OCI-LY7 (cell line): ENCODE measurements at regions not wholly inside any gene's neighbourhood (a gene's known extent, or its start where the extent isn't known, plus 50 kb on each side); places are given as distances from the start of the nearest gene placed in this dataset.

ENCODE experiments used
- BruUV-seq: library from RNA; stranded (reverse); fragments of 400-500 nt; replicated peaks from 2 replicates; lab custom pipeline; 2021; lab: Mats Ljungman, UMichigan
- CTCF ChIA-PET: fragments of 300-600 bp; sonication (Branson Sonifier 250); formaldehyde crosslinking; loops from one replicate; lab custom pipeline; 2022; ENCODE audit warnings: antibody characterized with exemption; ENCODE audit not compliant: unreplicated experiment; lab: Charles Lee
- POLR2A ChIA-PET: fragments of 300-600 bp; sonication (Branson Sonifier 250); formaldehyde crosslinking; loops from one replicate; lab custom pipeline; 2022; ENCODE audit warnings: antibody characterized with exemption; lab: Charles Lee
- DNase-seq: peaks from one replicate; pipeline ENCODE4 v3.0.0-alpha.2; 2015; ENCODE audit warnings: low spot score
- H2AFZ ChIP-seq: fragments of 200-600 bp; sonication (generic), shearing (Covaris generic); 2 replicates; pipeline ENCODE4 v1.6.1; 2014; ENCODE audit warnings: mild to moderate bottlenecking, antibody characterized with exemption, low read length, moderate library complexity
- H3K27ac ChIP-seq: fragments of 200-600 bp; sonication (generic); 2 replicates; pipeline ENCODE4 v1.5.1; 2014; ENCODE audit warnings: mixed run types, low read depth, mild to moderate bottlenecking, moderate library complexity, low read length, inconsistent platforms; ENCODE audit not compliant: poor library complexity, severe bottlenecking
- H3K36me3 ChIP-seq: fragments of 200-600 bp; sonication (generic); 2 replicates; pipeline ENCODE4 v1.6.1; 2014; ENCODE audit warnings: mild to moderate bottlenecking, antibody characterized with exemption, low read length, moderate library complexity, mixed read lengths; ENCODE audit not compliant: insufficient read depth
- H3K4me1 ChIP-seq: fragments of 200-600 bp; sonication (generic); 2 replicates; pipeline ENCODE4 v1.5.1; 2014; ENCODE audit warnings: mild to moderate bottlenecking, low read length; ENCODE audit not compliant: insufficient read depth, poor library complexity, severe bottlenecking
- H3K4me2 ChIP-seq: fragments of 200-600 bp; sonication (generic); 2 replicates; pipeline ENCODE4 v1.6.1; 2014; ENCODE audit warnings: mild to moderate bottlenecking, low read length
- H3K4me3 ChIP-seq: fragments of 200-600 bp; sonication (generic); 2 replicates; pipeline ENCODE4 v1.5.1; 2014; ENCODE audit warnings: mild to moderate bottlenecking, low read depth, low read length; ENCODE audit not compliant: poor library complexity, severe bottlenecking
- H3K79me2 ChIP-seq: fragments of 200-600 bp; sonication (generic); 2 replicates; pipeline ENCODE4 v1.6.1; 2016; ENCODE audit warnings: low read depth, mild to moderate bottlenecking, low read length, moderate library complexity, mixed read lengths; ENCODE audit not compliant: insufficient read depth
- H3K9me2 ChIP-seq: fragments of 200-600 bp; sonication (generic); 2 replicates; pipeline ENCODE4 v1.6.1; 2016; ENCODE audit warnings: mild to moderate bottlenecking, low read length, mixed read lengths; ENCODE audit not compliant: insufficient read depth
- H3K9me3 ChIP-seq: fragments of 200-600 bp; sonication (generic); 2 replicates; pipeline ENCODE4 v1.6.1; 2014; ENCODE audit warnings: mild to moderate bottlenecking, mixed run types, low read length, mixed read lengths
- H4K20me1 ChIP-seq: fragments of 200-600 bp; sonication (generic); 2 replicates; pipeline ENCODE4 v1.6.1; 2014; ENCODE audit warnings: mild to moderate bottlenecking, antibody characterized with exemption, low read length, moderate library complexity, mixed read lengths; ENCODE audit not compliant: insufficient read depth
- CTCF ChIP-seq: fragments of 200-600 bp; sonication (generic); conservative IDR thresholded peaks from 2 replicates; pipeline ENCODE4 v1.5.1; 2014; ENCODE audit warnings: mild to moderate bottlenecking, antibody characterized with exemption, low read length, moderate library complexity, mixed read lengths
- EZH2phosphoT487 ChIP-seq: fragments of 200-600 bp; sonication (generic); IDR thresholded peaks from 2 replicates; pipeline ENCODE4 v1.6.1; 2018; ENCODE audit warnings: low read depth, borderline replicate concordance, mild to moderate bottlenecking, mixed run types, antibody characterized with exemption, low read length, moderate library complexity, mixed read lengths
- intact Hi-C: fragments of 100-400 bp; cut with micrococcal nuclease; formaldehyde crosslinking; loops from one replicate; pipeline ENCODE4 v1.10.0; 2022; ENCODE audit not compliant: unreplicated experiment

GRCh38 chr17:51533219-51533618 lies 272.9 kb downstream of the UTP18 start:
- POLR2A ChIA-PET, result interaction anchor here (0.6 kb wide), 1 partner anchor 162 kb away, joined by 4 read pairs; no protein-coding TSS in a partner anchor
- H3K27ac ChIP-seq, result no peak overlapping the region
- no TSS peak for BruUV-seq
- H3K9me3 ChIP-seq, result no peaks in the 10 kb centered on the region
- CTCF ChIA-PET, result no interaction called here
- TF ChIP-seq EZH2phosphoT487, result no peak
- TF ChIP-seq CTCF, result no peak
- no peak overlapping the region for H3K4me2 ChIP-seq
- no peaks in the 10 kb centered on the region for H4K20me1 ChIP-seq
- DNase-seq, result no peak
- H3K4me1 ChIP-seq, result no peaks in the 10 kb centered on the region
- H3K36me3 ChIP-seq, result no peaks in the 10 kb centered on the region
- no peaks in the 10 kb centered on the region for H3K9me2 ChIP-seq
- no peaks in the 10 kb centered on the region for H3K79me2 ChIP-seq
- no peak overlapping the region for H3K4me3 ChIP-seq
- H2AFZ ChIP-seq, result no peak overlapping the region
- intact Hi-C loops, result loop anchor here (10.0 kb wide), 1 partner anchor 238 kb away; no protein-coding TSS in a partner anchor

- intact Hi-C loops, result loop anchor here (10.0 kb wide), 1 partner anchor 239 kb away; no protein-coding TSS in a partner anchor
- DNase-seq, result no peak
- no peaks in the 10 kb centered on the region for H3K9me3 ChIP-seq
- no peaks in the 10 kb centered on the region for H3K9me2 ChIP-seq
- no peak overlapping the region for H2AFZ ChIP-seq
- H4K20me1 ChIP-seq, result no peaks in the 10 kb centered on the region
- BruUV-seq, result no TSS peak
- H3K4me3 ChIP-seq, result no peak overlapping the region
- POLR2A ChIA-PET, result no interaction called here
- no peaks in the 10 kb centered on the region for H3K36me3 ChIP-seq
- no peaks in the 10 kb centered on the region for H3K4me1 ChIP-seq
- no peak overlapping the region for H3K27ac ChIP-seq
- TF ChIP-seq EZH2phosphoT487 (no peak), CTCF (no peak)
- H3K79me2 ChIP-seq, result no peaks in the 10 kb centered on the region
- CTCF ChIA-PET, result no interaction called here
- no peak overlapping the region for H3K4me2 ChIP-seq
Observed at GRCh38 chr17:51533821-51534220, 273.5 kb downstream of the UTP18 start.

GRCh38 chr17:51536627-51537026 lies 276.3 kb downstream of the UTP18 start:
- H3K4me1 ChIP-seq, result no peaks in the 10 kb centered on the region
- CTCF ChIA-PET, result no interaction called here
- H3K4me2 ChIP-seq, result no peak overlapping the region
- no peak overlapping the region for H2AFZ ChIP-seq
- H3K4me3 ChIP-seq, result no peak overlapping the region
- POLR2A ChIA-PET, result interaction anchor here (1.8 kb wide), 1 partner anchor 13 kb away, joined by 3 read pairs; no protein-coding TSS in a partner anchor
- TF ChIP-seq CTCF, result no peak
- no peak for TF ChIP-seq EZH2phosphoT487
- H3K79me2 ChIP-seq, result no peaks in the 10 kb centered on the region
- BruUV-seq, result no TSS peak
- no peaks in the 10 kb centered on the region for H3K9me3 ChIP-seq
- no peak for DNase-seq
- no peak overlapping the region for H3K27ac ChIP-seq
- H3K9me2 ChIP-seq, result no peaks in the 10 kb centered on the region
- no peaks in the 10 kb centered on the region for H4K20me1 ChIP-seq
- H3K36me3 ChIP-seq, result no peaks in the 10 kb centered on the region
- intact Hi-C loops, result loop anchor here (1.0 to 10.0 kb wide), 2 partner anchors 165 to 242 kb away; no protein-coding TSS in a partner anchor
